Calu3 (cell line): ENCODE measurements at regions not wholly inside any gene's neighbourhood (a gene's known extent, or its start where the extent isn't known, plus 50 kb on each side); places are given as distances from the start of the nearest gene placed in this dataset.

Experiments
- BruUV-seq: library from RNA; stranded (reverse); fragments of 400-500 nt; replicated peaks from 2 replicates; lab custom pipeline; 2021; lab: Mats Ljungman, UMichigan
- CTCF ChIA-PET: fragments of 300-600 bp; sonication (Branson Sonifier 250); formaldehyde crosslinking; loops from one replicate; lab custom pipeline; 2022; ENCODE audit warnings: antibody characterized with exemption; lab: Charles Lee
- DNase-seq: peaks from one replicate; pipeline ENCODE4 v3.0.0; 2022
- H3K27ac Mint-ChIP-seq: one replicate; pipeline ENCODE4 v1.8.0; 2022; ENCODE audit warnings: mixed read lengths; ENCODE audit not compliant: unreplicated experiment
- H3K27me3 Mint-ChIP-seq: one replicate; pipeline ENCODE4 v1.8.0; 2022; ENCODE audit warnings: mixed read lengths; ENCODE audit not compliant: unreplicated experiment
- H3K36me3 Mint-ChIP-seq: one replicate; pipeline ENCODE4 v1.8.0; 2022; ENCODE audit warnings: mild to moderate bottlenecking, moderate library complexity, mixed read lengths; ENCODE audit not compliant: insufficient read depth, unreplicated experiment
- H3K4me1 Mint-ChIP-seq: one replicate; pipeline ENCODE4 v1.8.0; 2022; ENCODE audit warnings: mild to moderate bottlenecking, low read depth, mixed read lengths; ENCODE audit not compliant: unreplicated experiment
- H3K4me3 Mint-ChIP-seq: one replicate; pipeline ENCODE4 v1.8.0; 2022; ENCODE audit warnings: mild to moderate bottlenecking, low read depth, moderate library complexity, mixed read lengths; ENCODE audit not compliant: unreplicated experiment
- H3K9me3 Mint-ChIP-seq: one replicate; pipeline ENCODE4 v1.8.0; 2022; ENCODE audit warnings: low read depth, mixed read lengths; ENCODE audit not compliant: unreplicated experiment
- intact Hi-C: fragments of 100-400 bp; cut with micrococcal nuclease; formaldehyde crosslinking; loops from one replicate; pipeline ENCODE4 v1.10.0; 2022; ENCODE audit not compliant: unreplicated experiment
- TF ChIP-seq, protein P1 (sequence below): fragments of 200-600 bp; IDR thresholded peaks from one replicate; pipeline ENCODE4 v1.8.0; 2022; ENCODE audit warnings: antibody characterized with exemption; ENCODE audit not compliant: unreplicated experiment

DNA sequence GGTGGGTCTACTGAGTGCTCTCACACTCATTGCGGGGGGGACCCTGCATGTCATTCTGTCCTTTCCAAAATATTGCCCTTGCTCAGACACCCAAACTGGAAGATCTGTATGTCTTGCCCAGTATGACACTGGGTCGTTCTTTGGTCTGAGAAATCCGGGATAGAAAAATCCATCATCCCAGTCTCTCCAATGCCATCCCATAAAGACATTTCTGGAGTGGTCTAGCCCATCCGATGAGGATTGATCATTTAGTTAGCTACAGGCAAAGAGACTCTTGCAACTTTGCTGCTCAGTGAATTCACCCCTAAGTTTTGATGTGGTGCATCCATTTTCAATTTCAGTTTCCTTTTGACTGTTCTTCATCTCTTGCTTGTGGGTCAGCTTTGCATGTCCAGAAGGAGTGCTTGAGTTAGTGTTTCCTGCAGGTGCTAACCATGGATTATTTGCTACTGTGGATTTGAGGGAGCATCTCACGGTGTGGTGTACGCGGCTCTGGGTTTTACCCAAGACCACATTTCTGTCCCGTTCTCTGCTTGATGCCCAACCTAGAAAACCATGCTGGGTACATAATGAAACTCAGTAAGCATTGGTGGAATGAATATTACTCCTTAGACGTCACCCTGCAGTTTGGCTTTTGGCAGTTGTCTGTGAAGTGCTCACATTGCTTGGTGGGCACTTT is 247.0 kb upstream of the MKI67 start:
- Mint-ChIP-seq H3K4me1 (no peaks in the 10 kb centered on the region), H3K4me3 (no peak overlapping the region), H3K36me3 (peaks cover 3% of the 10 kb centered on the region), H3K27me3 (no peaks in the 10 kb centered on the region), H3K27ac (no peak overlapping the region), H3K9me3 (peaks cover 3% of the 10 kb centered on the region)
- intact Hi-C loops = no loop called here
- CTCF ChIA-PET = no interaction called here
- no TSS peak for BruUV-seq
- DNase-seq = no peak
- TF ChIP-seq, protein P1, sequence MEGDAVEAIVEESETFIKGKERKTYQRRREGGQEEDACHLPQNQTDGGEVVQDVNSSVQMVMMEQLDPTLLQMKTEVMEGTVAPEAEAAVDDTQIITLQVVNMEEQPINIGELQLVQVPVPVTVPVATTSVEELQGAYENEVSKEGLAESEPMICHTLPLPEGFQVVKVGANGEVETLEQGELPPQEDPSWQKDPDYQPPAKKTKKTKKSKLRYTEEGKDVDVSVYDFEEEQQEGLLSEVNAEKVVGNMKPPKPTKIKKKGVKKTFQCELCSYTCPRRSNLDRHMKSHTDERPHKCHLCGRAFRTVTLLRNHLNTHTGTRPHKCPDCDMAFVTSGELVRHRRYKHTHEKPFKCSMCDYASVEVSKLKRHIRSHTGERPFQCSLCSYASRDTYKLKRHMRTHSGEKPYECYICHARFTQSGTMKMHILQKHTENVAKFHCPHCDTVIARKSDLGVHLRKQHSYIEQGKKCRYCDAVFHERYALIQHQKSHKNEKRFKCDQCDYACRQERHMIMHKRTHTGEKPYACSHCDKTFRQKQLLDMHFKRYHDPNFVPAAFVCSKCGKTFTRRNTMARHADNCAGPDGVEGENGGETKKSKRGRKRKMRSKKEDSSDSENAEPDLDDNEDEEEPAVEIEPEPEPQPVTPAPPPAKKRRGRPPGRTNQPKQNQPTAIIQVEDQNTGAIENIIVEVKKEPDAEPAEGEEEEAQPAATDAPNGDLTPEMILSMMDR = no peak

DNA sequence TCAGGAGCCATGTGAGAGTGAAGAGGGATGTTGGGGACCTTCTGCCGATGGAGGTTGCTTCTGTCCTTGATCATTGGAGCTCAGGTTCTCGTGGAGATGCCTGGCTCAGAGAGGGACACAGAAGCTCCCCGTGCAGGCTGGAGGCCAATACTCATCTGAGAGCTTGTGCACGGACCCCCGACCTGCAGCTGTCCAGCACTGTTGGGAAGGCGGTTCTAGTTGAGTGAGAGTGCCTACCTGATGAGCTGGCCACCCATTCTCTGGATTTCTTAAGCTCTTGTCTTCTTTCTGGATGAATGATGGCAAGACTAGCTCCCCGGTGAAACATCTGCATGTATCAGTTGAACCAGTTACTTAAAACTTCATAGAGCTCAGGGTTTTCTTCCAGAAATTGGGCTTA is 247.6 kb upstream of the MKI67 start:
- peaks cover 3% of the 10 kb centered on the region for H3K9me3 Mint-ChIP-seq
- DNase-seq = no peak
- CTCF ChIA-PET = no interaction called here
- H3K4me3 Mint-ChIP-seq = no peak overlapping the region
- H3K27me3 Mint-ChIP-seq = no peaks in the 10 kb centered on the region
- TF ChIP-seq, protein P1 = no peak
- no peak overlapping the region for H3K27ac Mint-ChIP-seq
- no peaks in the 10 kb centered on the region for H3K4me1 Mint-ChIP-seq
- peaks cover 3% of the 10 kb centered on the region for H3K36me3 Mint-ChIP-seq
- intact Hi-C loops = no loop called here
- BruUV-seq = no TSS peak

DNA sequence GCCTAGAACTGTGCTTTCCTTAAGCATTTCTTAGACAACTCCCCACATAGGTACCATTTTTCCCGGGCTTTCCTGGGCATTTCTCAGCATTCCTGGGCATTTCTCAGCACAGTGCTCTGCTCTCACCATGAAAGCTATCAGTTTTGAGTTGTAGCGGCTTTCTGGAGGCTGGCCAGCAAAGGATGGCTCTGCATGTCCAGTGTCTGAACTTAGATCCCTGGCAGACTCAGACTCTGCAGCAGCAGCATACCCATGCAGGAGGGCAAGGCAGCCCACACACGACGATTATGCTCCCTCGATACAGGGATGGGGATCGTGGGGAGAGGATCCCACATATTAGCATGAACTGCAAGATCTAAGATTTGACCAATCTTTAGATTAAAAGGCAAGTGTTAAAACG is 248.9 kb upstream of the MKI67 start:
- Mint-ChIP-seq H3K27ac (no peak overlapping the region), H3K4me3 (no peak overlapping the region), H3K36me3 (no peaks in the 10 kb centered on the region), H3K27me3 (no peaks in the 10 kb centered on the region), H3K9me3 (peaks cover 3% of the 10 kb centered on the region), H3K4me1 (no peaks in the 10 kb centered on the region)
- CTCF ChIA-PET = no interaction called here
- intact Hi-C loops = no loop called here
- DNase-seq = no peak
- TF ChIP-seq, protein P1 = no peak
- BruUV-seq = no TSS peak

DNA sequence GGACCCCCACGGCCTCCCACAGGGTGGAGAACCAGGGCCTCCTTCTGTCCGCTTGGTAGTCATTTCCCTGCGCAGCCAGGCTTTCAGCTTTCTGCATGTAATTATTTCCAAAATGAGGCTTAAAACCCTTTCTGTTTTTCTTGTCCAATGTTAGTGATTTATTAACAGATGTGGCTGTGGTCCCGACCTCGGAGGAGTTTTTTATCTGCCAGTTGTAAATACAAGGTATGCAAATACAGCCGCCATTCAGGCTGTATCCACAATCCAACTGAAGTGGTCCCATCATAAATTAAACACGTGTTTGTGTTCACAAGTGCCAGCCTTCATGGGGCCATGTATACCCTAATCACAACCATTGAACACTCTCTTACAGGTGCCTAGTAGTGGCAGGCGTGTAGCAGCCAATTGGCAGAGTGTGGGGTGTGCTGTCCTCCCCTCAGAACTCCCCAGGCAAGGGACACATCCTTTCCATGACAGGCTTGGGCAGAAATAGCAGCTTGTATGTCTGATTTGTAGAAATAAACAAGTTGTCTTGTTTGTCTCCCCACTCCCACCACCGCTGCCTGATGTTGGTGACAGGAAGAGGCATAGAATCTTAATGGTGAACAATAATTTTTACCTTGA is 251.3 kb upstream of the MKI67 start:
- no peak for DNase-seq
- H3K9me3 Mint-ChIP-seq = peaks cover 3% of the 10 kb centered on the region
- TF ChIP-seq, protein P1 = no peak
- H3K4me3 Mint-ChIP-seq = no peak overlapping the region
- intact Hi-C loops = no loop called here
- no peaks in the 10 kb centered on the region for H3K36me3 Mint-ChIP-seq
- no peaks in the 10 kb centered on the region for H3K27me3 Mint-ChIP-seq
- H3K4me1 Mint-ChIP-seq = no peaks in the 10 kb centered on the region
- H3K27ac Mint-ChIP-seq = no peak overlapping the region
- CTCF ChIA-PET = no interaction called here
- no TSS peak for BruUV-seq
